ENCODE measurements at regions not wholly inside any gene's neighbourhood (a gene's known extent, or its start where the extent isn't known, plus 50 kb on each side); places are given as distances from the start of the nearest gene placed in this dataset.
"Not testable (repeated sequence)": the region's sequence is repeated elsewhere in the genome, so short reads cannot be mapped to it uniquely, and the experiment has no call there.

GRCh38 chr13:61536433-61536832, 120.8 kb upstream of the PCDH20 start:
- H3K4me2 ChIP-seq (ENCODE audit: low read length), result no peak overlapping the region

GRCh38 chr13:61531383-61532065, 115.9 kb upstream of the PCDH20 start:
- H3K4me3 ChIP-seq (ENCODE audit: low read depth, low read length), result no peak overlapping the region
- no peak overlapping the region for H3K27ac ChIP-seq
- H3K4me1 ChIP-seq, result no peaks in the 10 kb centered on the region
- no peaks in the 10 kb centered on the region for H3K27me3 ChIP-seq (ENCODE audit: control insufficient read depth, insufficient read depth, low read length)
- no peaks in the 10 kb centered on the region for H3K79me2 ChIP-seq
- no peak overlapping the region for H2AFZ ChIP-seq
- no peak for TF ChIP-seq CTCF (IDR thresholded peaks at IDR 0.05)
- no peaks in the 10 kb centered on the region for H3K36me3 ChIP-seq (ENCODE audit: control insufficient read depth, insufficient read depth, low read length)
- H3K4me2 ChIP-seq (ENCODE audit: low read length), result no peak overlapping the region
- H3K9ac ChIP-seq, result no peak overlapping the region
- H3K9me3 ChIP-seq (ENCODE audit: control insufficient read depth, low read length), result no peaks in the 10 kb centered on the region

More at GRCh38 chr13:61536433-61536832, 120.8 kb upstream of the PCDH20 start:
- no peak overlapping the region for H3K9ac ChIP-seq
- no peak overlapping the region for H3K27ac ChIP-seq
- H3K79me2 ChIP-seq, result no peaks in the 10 kb centered on the region
- H3K9me3 ChIP-seq (ENCODE audit: control insufficient read depth, low read length), result no peaks in the 10 kb centered on the region
- no peaks in the 10 kb centered on the region for H3K36me3 ChIP-seq (ENCODE audit: control insufficient read depth, insufficient read depth, low read length)
- no peaks in the 10 kb centered on the region for H3K27me3 ChIP-seq (ENCODE audit: control insufficient read depth, insufficient read depth, low read length)
- no peaks in the 10 kb centered on the region for H3K4me1 ChIP-seq
- no peak overlapping the region for H2AFZ ChIP-seq
- no peak for TF ChIP-seq CTCF (IDR thresholded peaks at IDR 0.05)
- H3K4me3 ChIP-seq (ENCODE audit: low read depth, low read length), result no peak overlapping the region

GRCh38 chr13:61519214-61519613, 103.6 kb upstream of the PCDH20 start:
- H3K9ac ChIP-seq; H3K36me3 ChIP-seq (ENCODE audit: control insufficient read depth, insufficient read depth, low read length); H3K27ac ChIP-seq; H3K4me2 ChIP-seq (ENCODE audit: low read length); H3K27me3 ChIP-seq (ENCODE audit: control insufficient read depth, insufficient read depth, low read length); H3K4me1 ChIP-seq; H3K4me3 ChIP-seq (ENCODE audit: low read depth, low read length); H3K79me2 ChIP-seq; H3K9me3 ChIP-seq (ENCODE audit: control insufficient read depth, low read length); H2AFZ ChIP-seq: not testable (repeated sequence)

- Histone ChIP-seq H3K27me3 (ENCODE audit: control insufficient read depth, insufficient read depth, low read length) (no peaks in the 10 kb centered on the region), H3K4me3 (ENCODE audit: low read depth, low read length) (no peak overlapping the region), H3K4me2 (ENCODE audit: low read length) (no peak overlapping the region), H2AFZ (no peak overlapping the region), H3K9me3 (ENCODE audit: control insufficient read depth, low read length) (no peaks in the 10 kb centered on the region), H3K79me2 (no peaks in the 10 kb centered on the region), H3K4me1 (no peaks in the 10 kb centered on the region), H3K36me3 (ENCODE audit: control insufficient read depth, insufficient read depth, low read length) (no peaks in the 10 kb centered on the region), H3K9ac (no peak overlapping the region), H3K27ac (no peak overlapping the region)
- no peak for TF ChIP-seq CTCF (IDR thresholded peaks at IDR 0.05)
Observed at GRCh38 chr13:61508936-61509335, 93.3 kb upstream of the PCDH20 start.

- H3K27ac ChIP-seq, result no peak overlapping the region
- H3K4me3 ChIP-seq (ENCODE audit: low read depth, low read length), result no peak overlapping the region
- H3K9ac ChIP-seq, result no peak overlapping the region
- H3K9me3 ChIP-seq (ENCODE audit: control insufficient read depth, low read length), result no peaks in the 10 kb centered on the region
- H3K4me2 ChIP-seq (ENCODE audit: low read length), result no peak overlapping the region
- no peak for TF ChIP-seq CTCF (IDR thresholded peaks at IDR 0.05)
- no peaks in the 10 kb centered on the region for H3K36me3 ChIP-seq (ENCODE audit: control insufficient read depth, insufficient read depth, low read length)
- H3K79me2 ChIP-seq, result no peaks in the 10 kb centered on the region
- H3K27me3 ChIP-seq (ENCODE audit: control insufficient read depth, insufficient read depth, low read length), result no peaks in the 10 kb centered on the region
- no peaks in the 10 kb centered on the region for H3K4me1 ChIP-seq
- H2AFZ ChIP-seq, result no peak overlapping the region
Observed at GRCh38 chr13:61500176-61500575, 84.5 kb upstream of the PCDH20 start.

Data from parathyroid adenoma (tissue), 2 donors.